Trophoblast cell (in vitro differentiated cells and primary cell): ENCODE measurements at regions not wholly inside any gene's neighbourhood (a gene's known extent, or its start where the extent isn't known, plus 50 kb on each side); places are given as distances from the start of the nearest gene placed in this dataset.

ENCODE experiments used
- DNase-seq, 2 donors: peaks; one replicate each; pipeline ENCODE4 v3.0.0-alpha.2; 2016
- H2AFZ ChIP-seq: 2 replicates; pipeline ENCODE4 v1.6.1; 2013; ENCODE audit warnings: low read length, moderate library complexity, mild to moderate bottlenecking; ENCODE audit not compliant: insufficient read depth, poor library complexity
- H2AK5ac ChIP-seq: 2 replicates; pipeline ENCODE4 v1.6.1; 2013; ENCODE audit warnings: mild to moderate bottlenecking, low read length
- H2BK120ac ChIP-seq: 2 replicates; pipeline ENCODE4 v1.6.1; 2013; ENCODE audit warnings: low read length, mild to moderate bottlenecking, moderate library complexity; ENCODE audit not compliant: insufficient read depth, poor library complexity
- H2BK12ac ChIP-seq: 2 replicates; pipeline ENCODE4 v1.6.1; 2013; ENCODE audit warnings: mild to moderate bottlenecking, low read length, moderate library complexity
- H2BK5ac ChIP-seq: 2 replicates; pipeline ENCODE4 v1.6.1; 2013; ENCODE audit warnings: low read length, low read depth, moderate library complexity, mild to moderate bottlenecking; ENCODE audit not compliant: poor library complexity
- H3K14ac ChIP-seq: 2 replicates; pipeline ENCODE4 v1.6.1; 2013; ENCODE audit warnings: mild to moderate bottlenecking, low read length
- H3K18ac ChIP-seq: 2 replicates; pipeline ENCODE4 v1.6.1; 2013; ENCODE audit warnings: mild to moderate bottlenecking, low read length
- H3K23ac ChIP-seq: 2 replicates; pipeline ENCODE4 v1.6.1; 2013; ENCODE audit warnings: low read length
- H3K27ac ChIP-seq: 2 replicates; pipeline ENCODE4 v1.5.1; 2013; ENCODE audit warnings: low read depth, mild to moderate bottlenecking, inconsistent platforms, low read length, moderate library complexity
- H3K27me3 ChIP-seq: 2 replicates; pipeline ENCODE4 v1.6.1; 2013; ENCODE audit warnings: inconsistent platforms, mild to moderate bottlenecking, low read length, moderate library complexity; ENCODE audit not compliant: insufficient read depth
- H3K36me3 ChIP-seq, 2 experiments: 1 replicate in 1 of 2; 2 replicates in 1 of 2; pipeline ENCODE4 v1.6.1; 2013; ENCODE audit warnings: low read length in 2 of 2, mild to moderate bottlenecking in 2 of 2, moderate library complexity in 1 of 2; ENCODE audit not compliant: insufficient read depth in 2 of 2, control insufficient read depth in 1 of 2
- H3K4ac ChIP-seq: 2 replicates; pipeline ENCODE4 v1.6.1; 2013; ENCODE audit warnings: low read depth, mild to moderate bottlenecking, low read length, moderate library complexity
- H3K4me1 ChIP-seq, 2 experiments: 1 replicate in 1 of 2; 2 replicates in 1 of 2; pipeline ENCODE4 v1.6.1; 2013; ENCODE audit warnings: low read length in 2 of 2, mild to moderate bottlenecking in 2 of 2, moderate library complexity in 1 of 2; ENCODE audit not compliant: insufficient read depth in 2 of 2, control insufficient read depth in 1 of 2
- H3K4me2 ChIP-seq: 2 replicates; pipeline ENCODE4 v1.6.1; 2013; ENCODE audit warnings: inconsistent platforms, mild to moderate bottlenecking, low read length, moderate library complexity
- H3K4me3 ChIP-seq: 2 replicates; pipeline ENCODE4 v1.5.1; 2013; ENCODE audit warnings: mild to moderate bottlenecking, low read depth, low read length, inconsistent platforms
- H3K79me1 ChIP-seq: one replicate; pipeline ENCODE4 v1.6.1; 2013; ENCODE audit warnings: low read length
- H3K79me2 ChIP-seq: 2 replicates; pipeline ENCODE4 v1.6.1; 2013; ENCODE audit warnings: low read length, mild to moderate bottlenecking; ENCODE audit not compliant: control insufficient read depth, insufficient read depth, poor library complexity
- H3K9ac ChIP-seq: 2 replicates; pipeline ENCODE4 v1.6.1; 2013; ENCODE audit warnings: mild to moderate bottlenecking, low read length
- H3K9me3 ChIP-seq: 2 replicates; pipeline ENCODE4 v1.6.1; 2013; ENCODE audit warnings: low read depth, mild to moderate bottlenecking, control low read depth, inconsistent platforms, low read length; ENCODE audit not compliant: insufficient read depth
- H4K12ac ChIP-seq: 2 replicates; pipeline ENCODE4 v1.6.1; 2013; ENCODE audit warnings: low read depth, mild to moderate bottlenecking, low read length, moderate library complexity
- H4K8ac ChIP-seq: 2 replicates; pipeline ENCODE4 v1.6.1; 2013; ENCODE audit warnings: low read depth, mild to moderate bottlenecking, low read length, moderate library complexity
- H4K91ac ChIP-seq: one replicate; pipeline ENCODE4 v1.6.1; 2013; ENCODE audit warnings: low read depth, mild to moderate bottlenecking, low read length, moderate library complexity
- WGBS: extraction: QIAGEN DNeasy Blood & Tissue Kit; methylation state at CpG from one replicate; pipeline ENCODE4 v1.1.7; 2013; ENCODE audit warnings: missing lambda C conversion rate; ENCODE audit not compliant: insufficient read length, insufficient coverage; ENCODE audit errors: extremely low coverage; 5-methylcytosine and 5-hydroxymethylcytosine counted together

DNA sequence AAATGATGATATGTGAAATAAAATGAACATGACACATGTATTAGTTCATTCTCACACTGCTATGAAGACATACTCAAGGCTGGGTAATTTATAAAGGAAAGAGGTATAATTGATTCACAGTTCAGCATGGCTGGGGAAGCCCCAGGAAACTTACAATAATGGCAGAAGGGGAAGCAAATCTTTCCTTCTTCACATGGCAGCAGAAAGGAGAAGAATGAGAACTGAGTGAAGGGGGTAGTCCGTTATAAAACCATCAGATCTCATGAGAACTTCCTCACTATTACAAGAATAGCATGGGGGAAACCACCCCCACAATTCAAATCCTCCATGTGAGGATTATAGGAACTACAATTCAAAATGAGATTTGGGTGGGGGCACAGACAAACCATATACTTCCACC lies 243.9 kb upstream of the GYPA start:
- no peak overlapping the region for H3K14ac ChIP-seq
- no peak overlapping the region for H2AK5ac ChIP-seq
- H3K4me1 ChIP-seq = no peaks in the 10 kb centered on the region
- no peak overlapping the region for H3K27ac ChIP-seq
- H3K27me3 ChIP-seq = no peaks in the 10 kb centered on the region
- H3K4ac ChIP-seq = no peak overlapping the region
- no peak overlapping the region for H4K91ac ChIP-seq
- H3K4me2 ChIP-seq = no peak overlapping the region
- H3K9me3 ChIP-seq = peaks cover 7% of the 10 kb centered on the region
- H2BK120ac ChIP-seq = no peak overlapping the region
- H3K79me1 ChIP-seq = no peaks in the 10 kb centered on the region
- no peaks in the 10 kb centered on the region for H3K36me3 ChIP-seq
- DNase-seq = no peak
- no peak overlapping the region for H3K9ac ChIP-seq
- H3K79me2 ChIP-seq = no peaks in the 10 kb centered on the region
- H2AFZ ChIP-seq = no peak overlapping the region
- no peak overlapping the region for H2BK5ac ChIP-seq
- no peak overlapping the region for H3K4me3 ChIP-seq
- no peak overlapping the region for H4K8ac ChIP-seq
- H3K23ac ChIP-seq = no peak overlapping the region
- no peak overlapping the region for H4K12ac ChIP-seq
- H2BK12ac ChIP-seq = no peak overlapping the region
- no CpG with 5 or more reads among the region's 1 CpG for WGBS
- H3K18ac ChIP-seq = no peak overlapping the region

DNA sequence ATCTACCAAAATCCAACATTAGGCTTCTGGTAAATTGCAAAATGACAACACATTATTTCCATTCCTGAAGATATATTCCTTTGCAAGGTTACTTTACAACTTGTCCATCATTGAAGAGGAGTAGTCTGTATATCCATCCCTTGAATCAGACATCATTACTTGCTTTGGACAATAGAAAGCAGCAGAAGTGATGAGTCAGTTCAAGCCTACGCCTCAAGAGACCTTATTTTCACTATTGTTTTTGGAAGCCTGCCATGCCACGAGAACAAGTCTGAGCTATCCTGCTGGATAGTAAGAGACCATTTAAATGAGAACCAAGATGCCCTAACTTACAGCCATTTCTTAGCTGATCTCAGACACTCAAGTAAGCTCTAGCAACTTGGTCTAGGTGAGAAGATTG lies 246.0 kb upstream of the HHIP start:
- H3K9me3 ChIP-seq = no peaks in the 10 kb centered on the region
- H4K91ac ChIP-seq = no peak overlapping the region
- WGBS = no CpG with 5 or more reads among the region's 2 CpGs
- no peaks in the 10 kb centered on the region for H3K4me1 ChIP-seq
- no peak overlapping the region for H3K14ac ChIP-seq
- H4K12ac ChIP-seq = no peak overlapping the region
- H3K79me1 ChIP-seq = no peaks in the 10 kb centered on the region
- H3K4me2 ChIP-seq = no peak overlapping the region
- no peak overlapping the region for H2BK120ac ChIP-seq
- no peaks in the 10 kb centered on the region for H3K27me3 ChIP-seq
- no peak overlapping the region for H3K27ac ChIP-seq
- no peaks in the 10 kb centered on the region for H3K79me2 ChIP-seq
- H2BK12ac ChIP-seq = no peak overlapping the region
- no peak overlapping the region for H2AK5ac ChIP-seq
- no peak for DNase-seq
- H3K36me3 ChIP-seq = no peaks in the 10 kb centered on the region
- no peak overlapping the region for H2BK5ac ChIP-seq
- H3K18ac ChIP-seq = no peak overlapping the region
- H2AFZ ChIP-seq = no peak overlapping the region
- H3K4me3 ChIP-seq = no peak overlapping the region
- H4K8ac ChIP-seq = no peak overlapping the region
- H3K4ac ChIP-seq = no peak overlapping the region
- H3K9ac ChIP-seq = no peak overlapping the region
- no peak overlapping the region for H3K23ac ChIP-seq

DNA sequence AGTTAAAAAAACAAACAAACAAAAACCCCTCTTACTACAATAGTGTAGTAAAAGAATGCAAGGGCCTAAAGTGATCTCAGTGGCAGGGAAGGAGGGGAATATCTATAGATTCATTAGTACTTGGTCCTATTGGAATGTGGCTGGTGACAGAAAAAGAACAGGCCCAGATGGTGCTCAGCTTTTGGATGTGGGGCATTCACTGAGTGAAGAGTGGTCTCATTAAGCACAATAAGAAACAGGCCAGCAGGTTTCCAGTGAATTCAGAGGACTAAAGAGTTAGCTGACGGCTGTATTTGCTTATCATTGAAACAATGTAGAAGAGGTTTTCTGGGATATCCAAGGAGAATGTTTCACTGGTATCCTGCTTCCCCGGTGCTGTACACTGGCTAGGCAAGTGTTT lies 243.8 kb upstream of the HHIP start:
- Histone ChIP-seq H4K91ac (no peak overlapping the region), H4K8ac (no peak overlapping the region), H3K4me2 (no peak overlapping the region), H3K14ac (no peak overlapping the region), H4K12ac (no peak overlapping the region), H3K4me3 (no peak overlapping the region), H3K36me3 (no peaks in the 10 kb centered on the region), H3K4ac (no peak overlapping the region), H3K23ac (no peak overlapping the region), H3K79me2 (no peaks in the 10 kb centered on the region), H2AFZ (no peak overlapping the region), H3K9me3 (no peaks in the 10 kb centered on the region), H2BK5ac (no peak overlapping the region), H3K4me1 (no peaks in the 10 kb centered on the region), H3K27ac (no peak overlapping the region), H2AK5ac (no peak overlapping the region), H2BK12ac (no peak overlapping the region), H3K18ac (no peak overlapping the region), H2BK120ac (no peak overlapping the region), H3K9ac (no peak overlapping the region), H3K27me3 (no peaks in the 10 kb centered on the region), H3K79me1 (no peaks in the 10 kb centered on the region)
- no CpG with 5 or more reads among the region's 2 CpGs for WGBS
- no peak for DNase-seq

DNA sequence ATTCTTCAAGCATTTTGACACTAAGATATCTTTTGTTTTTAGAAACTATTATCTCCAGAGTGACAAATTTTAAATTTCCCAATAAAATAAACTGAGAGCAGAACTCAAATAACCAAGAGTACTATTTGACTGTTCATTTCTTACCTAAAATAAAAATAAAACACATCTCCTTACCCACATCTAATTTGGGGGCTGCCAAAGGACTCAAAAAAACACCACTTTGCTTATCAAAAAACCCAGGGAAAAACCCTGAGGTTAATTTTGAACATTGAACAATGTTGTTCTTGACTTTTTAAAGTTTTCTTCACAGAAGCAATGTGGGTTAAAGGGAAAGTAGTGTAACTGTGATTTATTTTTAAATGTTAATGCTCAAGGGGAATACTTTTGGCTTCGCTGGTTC lies 243.0 kb upstream of the HHIP start:
- no CpG with 5 or more reads among the region's 1 CpG for WGBS
- H3K14ac ChIP-seq = no peak overlapping the region

More for the DNA sequence above, 243.0 kb upstream of the HHIP start:
- Histone ChIP-seq H4K12ac (no peak overlapping the region), H3K4me2 (no peak overlapping the region), H2AK5ac (no peak overlapping the region), H3K9me3 (no peaks in the 10 kb centered on the region), H2BK12ac (no peak overlapping the region), H3K27ac (no peak overlapping the region), H4K91ac (no peak overlapping the region), H3K36me3 (no peaks in the 10 kb centered on the region), H3K4ac (no peak overlapping the region), H3K79me1 (no peaks in the 10 kb centered on the region), H2BK5ac (no peak overlapping the region), H3K23ac (no peak overlapping the region), H4K8ac (no peak overlapping the region), H3K27me3 (no peaks in the 10 kb centered on the region), H2BK120ac (no peak overlapping the region), H3K4me3 (no peak overlapping the region), H3K9ac (no peak overlapping the region), H3K18ac (no peak overlapping the region), H3K4me1 (no peaks in the 10 kb centered on the region), H2AFZ (no peak overlapping the region), H3K79me2 (no peaks in the 10 kb centered on the region)
- no peak for DNase-seq
